Prostate gland (tissue), 2 donors: ENCODE measurements at regions not wholly inside any gene's neighbourhood (a gene's known extent, or its start where the extent isn't known, plus 50 kb on each side); places are given as distances from the start of the nearest gene placed in this dataset.

Experiments used
- CTCF ChIP-seq, 4 experiments: fragments of 200-600 bp in 2 of 4; fragments of 450-650 bp in 2 of 4; sonication (generic) in 2 of 4; IDR thresholded peaks; 1 replicate in 3 of 4; 2 replicates in 1 of 4; pipeline ENCODE4 v1.5.1; 2016 to 2019; ENCODE audit warnings: antibody characterized with exemption in 4 of 4, mild to moderate bottlenecking in 2 of 4, moderate library complexity in 2 of 4
- POLR2A ChIP-seq: fragments of 450-650 bp; IDR thresholded peaks from one replicate; pipeline ENCODE4 v1.6.1; 2016; ENCODE audit warnings: antibody characterized with exemption, mild to moderate bottlenecking

GRCh38 chr3:139106013-139106932 lies 61.6 kb upstream of the PRR23C start:
- no peak for TF ChIP-seq CTCF (IDR thresholded peaks at IDR 0.05)
- no peak for TF ChIP-seq POLR2A
